SK-N-MC (cell line): ENCODE measurements at regions not wholly inside any gene's neighbourhood (a gene's known extent, or its start where the extent isn't known, plus 50 kb on each side); places are given as distances from the start of the nearest gene placed in this dataset.

Experiments used
- EZH2 ChIP-seq: fragments of 200-600 bp; sonication (generic); IDR thresholded peaks from one replicate; pipeline ENCODE4 v1.6.1; 2017; ENCODE audit warnings: antibody characterized with exemption
- POLR2AphosphoS5 ChIP-seq: IDR thresholded peaks from 2 replicates; pipeline ENCODE4 v1.6.1; 2012; ENCODE audit warnings: mild to moderate bottlenecking, low read depth, low read length, borderline replicate concordance

- no peak for TF ChIP-seq POLR2AphosphoS5
- no peak for TF ChIP-seq EZH2
Observed at GRCh38 chr6:170025935-170026750, 264.7 kb downstream of the DLL1 start.
